C1 segment of cervical spinal cord (tissue), 14 donors: ENCODE measurements at regions not wholly inside any gene's neighbourhood (a gene's known extent, or its start where the extent isn't known, plus 50 kb on each side); places are given as distances from the start of the nearest gene placed in this dataset.
"Not testable (repeated sequence)": the region's sequence is repeated elsewhere in the genome, so short reads cannot be mapped to it uniquely, and the experiment has no call there.

Experiments used
- DNase-seq, 14 donors: peaks; one replicate each; lab custom pipeline; 2025; lab: John Stamatoyannopoulos, UW

DNA sequence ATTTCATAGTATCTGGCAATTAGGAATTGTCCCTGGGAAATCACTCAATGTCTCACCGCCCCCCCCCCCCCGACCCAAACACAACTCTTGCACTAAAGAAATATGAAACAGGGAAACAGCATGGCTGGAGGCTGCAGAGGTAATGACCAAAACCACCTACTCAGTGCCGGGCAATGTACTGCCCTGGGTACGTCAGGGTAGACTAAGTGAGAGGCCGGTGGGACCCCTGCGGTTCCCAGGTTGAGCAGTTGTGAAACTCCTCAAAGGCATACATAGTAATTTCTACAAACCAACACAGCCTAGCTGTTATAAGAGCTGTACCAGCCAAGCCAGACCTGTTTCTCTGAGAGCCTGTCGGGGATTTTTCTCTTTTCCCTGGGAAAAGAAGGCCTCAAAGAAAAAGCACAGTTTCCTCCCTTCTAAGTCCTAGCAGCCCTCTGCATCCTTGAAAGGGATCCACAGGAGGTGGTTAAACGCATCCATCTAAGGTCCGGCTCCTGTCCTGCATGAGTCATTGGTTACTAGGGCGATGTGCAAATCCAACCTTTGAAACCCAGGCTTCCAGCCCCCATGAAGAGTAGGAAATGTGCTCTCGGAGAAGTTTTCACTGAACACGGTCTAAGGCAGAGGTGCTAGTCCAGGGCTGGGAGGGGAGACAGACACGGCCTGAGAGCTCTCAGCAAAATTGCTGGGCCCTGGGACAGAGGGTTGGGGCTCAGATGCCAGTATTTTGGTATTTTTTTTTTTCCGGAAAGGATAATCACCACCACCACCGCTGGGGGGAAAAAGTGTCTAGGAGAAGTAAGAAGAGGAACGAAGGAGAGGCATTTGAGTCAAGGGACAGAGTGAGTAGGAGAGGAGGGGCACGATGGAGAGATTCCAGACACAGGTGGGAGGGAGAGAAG is 172.8 kb downstream of the ATP6V0E2 start:
- peak in 1 of 14 donors; percentile 8 for DNase-seq

DNA sequence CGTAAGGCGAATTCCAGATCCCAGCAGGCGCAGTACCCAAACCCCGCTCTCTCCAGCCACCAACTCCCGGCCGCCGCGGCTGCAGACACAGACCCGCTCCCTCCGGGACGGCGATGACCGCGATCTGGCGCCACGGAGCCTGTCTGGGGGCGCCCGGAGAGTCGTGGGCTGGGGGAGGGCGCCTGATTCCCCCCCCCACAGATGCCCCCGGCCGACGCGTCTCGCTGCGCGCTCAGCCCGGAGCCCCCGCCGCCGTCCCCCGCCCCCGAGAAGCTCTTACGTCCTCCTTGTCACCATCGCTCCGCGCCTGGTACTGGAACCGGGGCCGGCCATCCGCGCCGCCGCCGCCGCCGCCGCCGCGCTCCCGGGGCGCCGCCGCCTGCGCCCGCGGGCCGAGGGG is 173.6 kb downstream of the ATP6V0E2 start:
- DNase-seq: peak in 5 of 14 donors; percentile 22 to 62 (median 37)

DNA sequence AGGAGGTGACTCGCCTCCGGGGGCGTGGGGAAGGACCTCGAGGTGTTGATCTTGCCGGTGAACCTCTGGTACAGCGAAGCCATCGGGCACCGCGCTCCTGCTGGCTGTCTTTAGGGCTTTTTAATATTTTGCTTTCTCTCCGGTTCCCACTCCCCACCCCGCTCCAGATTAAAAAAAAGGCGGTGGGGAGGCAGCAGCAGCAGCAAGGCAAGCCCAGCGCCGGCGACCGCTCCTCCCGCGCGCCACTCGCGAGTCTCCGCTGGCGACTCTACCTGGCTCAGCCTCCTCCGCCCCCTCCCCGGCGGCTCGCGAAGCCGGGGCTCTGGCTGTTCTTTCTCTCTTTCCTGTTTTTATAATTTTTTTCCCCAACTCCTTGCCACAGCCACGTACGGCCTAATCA is 174.0 kb downstream of the ATP6V0E2 start:
- DNase-seq: peak in 3 of 14 donors; percentile 22 to 61 (median 49)

DNA sequence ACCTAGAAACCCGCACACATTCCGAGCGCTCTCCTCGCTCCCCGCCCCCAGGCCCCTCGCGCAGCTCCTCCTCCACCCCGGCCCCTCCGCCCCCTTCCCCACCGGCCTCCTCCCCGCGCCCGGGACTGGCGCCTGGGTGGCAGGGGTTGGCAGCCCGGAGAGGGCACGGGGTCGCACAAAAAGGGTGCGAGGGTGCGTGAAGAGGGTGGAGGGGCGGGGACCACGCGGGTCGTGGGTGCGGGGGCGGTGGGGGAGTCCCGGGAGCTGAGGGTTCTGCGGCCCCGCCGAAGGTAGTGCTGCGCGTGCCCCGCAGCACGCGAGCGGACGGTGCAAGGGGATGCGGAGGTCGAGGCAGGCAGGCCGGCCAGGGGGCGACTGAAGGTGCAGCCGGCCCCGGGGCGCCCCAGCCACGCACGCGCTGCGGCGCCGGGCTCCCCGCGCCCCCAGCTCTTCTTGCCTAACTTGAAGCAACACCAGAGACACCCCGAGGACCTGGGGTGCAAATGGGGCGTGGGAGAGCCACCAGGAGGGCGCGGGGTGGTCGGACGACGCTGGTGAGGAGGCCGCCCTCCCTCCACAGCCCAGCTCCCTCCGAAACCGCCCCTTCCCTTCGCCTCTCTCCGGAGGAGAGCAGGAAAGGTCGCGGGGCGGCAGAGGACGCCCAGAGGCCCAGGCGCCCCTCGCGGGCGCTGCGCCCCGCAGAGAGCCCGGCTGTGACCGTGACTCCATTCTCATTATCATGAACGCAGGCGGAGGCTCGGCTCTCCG is 174.7 kb downstream of the ATP6V0E2 start:
- peak in 3 of 14 donors; percentile 23 to 30 (median 26) for DNase-seq

DNA sequence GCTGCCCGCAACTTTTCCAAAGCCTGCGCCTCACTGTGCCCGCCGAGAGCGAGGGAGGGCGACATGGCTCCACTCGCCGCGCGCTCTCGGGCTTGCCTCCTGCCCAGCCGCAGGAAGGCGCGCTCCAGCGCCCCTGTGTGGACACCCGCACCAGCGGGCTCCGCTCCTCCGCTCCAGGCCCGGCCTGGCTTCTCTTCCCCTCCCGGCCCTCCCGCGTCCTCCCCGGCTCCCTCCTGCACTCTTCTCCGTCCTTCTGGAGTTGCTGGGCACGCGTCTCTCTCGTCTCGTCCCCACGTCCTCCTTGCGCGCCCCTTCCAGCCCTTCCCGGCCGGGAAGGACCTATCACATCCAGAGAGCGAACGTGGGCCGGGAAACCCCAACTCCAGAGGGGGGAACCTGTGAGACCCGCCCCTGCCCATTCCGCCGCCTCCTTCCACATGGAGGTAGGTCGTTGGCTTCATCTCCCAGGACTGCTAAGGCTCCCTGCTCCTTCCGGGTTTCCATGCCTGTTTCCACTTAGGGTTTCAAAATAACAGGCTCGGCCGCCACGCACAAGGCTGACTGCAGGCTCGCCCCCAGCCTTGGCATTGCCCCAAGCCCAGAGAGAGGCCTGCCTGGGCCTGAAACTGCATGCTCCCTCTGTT is 175.4 kb downstream of the ATP6V0E2 start:
- peak in 8 of 14 donors; percentile 24 to 80 (median 48) for DNase-seq

DNA sequence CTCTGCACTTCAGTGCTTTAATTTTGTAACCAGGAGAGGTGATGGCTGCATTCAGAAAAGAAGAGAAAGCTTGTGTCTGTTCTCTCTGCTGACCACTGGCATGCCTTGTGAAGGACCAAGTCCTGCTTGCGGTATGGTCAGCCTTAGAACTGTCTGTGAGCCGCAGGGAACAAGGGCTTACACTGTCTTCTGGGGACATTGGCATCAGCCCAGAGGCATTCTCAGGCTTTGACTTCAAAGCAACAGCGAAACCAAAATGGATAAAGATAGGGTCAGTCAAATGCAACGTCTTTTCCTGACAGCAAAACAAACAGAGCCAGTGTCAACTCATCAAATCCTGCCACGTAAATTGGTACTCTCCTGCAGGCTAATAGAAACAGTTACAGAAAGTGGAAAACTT is 179.6 kb downstream of the ATP6V0E2 start:
- DNase-seq: not testable (repeated sequence)

DNA sequence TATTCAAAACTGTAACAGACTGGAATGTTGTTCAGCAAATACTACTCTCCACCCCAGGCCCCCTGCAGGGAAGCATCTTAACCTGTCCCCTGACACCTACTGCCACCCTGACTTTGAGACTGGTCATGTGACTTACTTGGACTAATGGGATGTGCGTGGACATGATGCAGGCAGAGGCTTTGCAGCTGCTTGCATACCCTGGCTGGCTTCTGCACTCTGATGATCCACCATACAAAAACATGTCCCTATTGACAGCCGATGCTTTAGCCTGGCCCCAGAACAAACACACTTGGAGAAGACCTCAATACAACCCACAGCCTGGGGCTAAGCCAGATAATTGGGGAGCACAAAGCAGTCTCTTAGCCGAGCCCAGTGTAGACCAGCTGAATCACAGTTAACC is 180.5 kb downstream of the ATP6V0E2 start:
- DNase-seq: not testable (repeated sequence)

DNA sequence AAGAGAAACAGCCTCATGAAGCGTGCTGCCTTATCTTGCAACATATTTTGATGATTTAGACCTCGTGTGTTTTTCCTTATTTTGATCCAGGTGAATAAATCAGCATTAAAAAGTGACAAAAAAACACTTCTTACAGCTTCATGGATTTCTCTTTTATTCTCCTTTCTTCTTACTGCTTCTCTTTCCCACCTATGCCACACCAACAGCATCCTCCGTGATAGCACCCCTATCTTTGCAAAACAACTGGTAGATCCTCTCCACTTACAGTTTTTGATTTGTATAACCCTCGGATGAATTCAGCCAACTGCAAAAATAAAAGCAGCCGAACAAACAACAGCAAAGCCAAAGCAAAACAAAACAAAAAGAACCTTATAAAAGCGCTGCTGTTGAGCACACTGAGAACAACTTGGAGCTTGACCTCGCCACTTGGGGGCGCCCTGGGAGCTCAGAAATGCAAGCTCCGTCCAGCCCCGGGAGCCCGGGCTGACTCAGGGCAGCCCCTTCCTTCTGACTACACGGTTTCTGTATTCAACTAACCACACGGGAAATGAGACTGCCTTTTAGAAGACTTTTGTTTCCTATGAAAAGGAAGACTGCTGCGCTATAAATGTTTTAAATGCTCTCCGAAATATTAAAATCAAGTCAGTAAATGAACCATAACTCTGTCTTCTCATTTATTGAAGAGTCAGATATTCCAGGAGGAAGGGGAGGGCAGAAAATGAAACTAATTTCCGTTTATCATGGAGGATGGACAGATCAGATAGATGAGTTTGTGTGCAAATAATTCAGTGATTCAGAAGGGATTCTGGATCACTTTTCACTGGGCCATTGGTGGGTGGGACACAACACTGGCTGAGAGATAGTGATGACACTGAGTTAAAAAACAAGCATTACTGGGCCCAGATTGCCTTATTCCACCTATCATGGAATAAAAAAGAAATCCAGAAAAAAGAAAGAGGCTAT is 186.8 kb downstream of the ATP6V0E2 start:
- not testable (repeated sequence) for DNase-seq

DNA sequence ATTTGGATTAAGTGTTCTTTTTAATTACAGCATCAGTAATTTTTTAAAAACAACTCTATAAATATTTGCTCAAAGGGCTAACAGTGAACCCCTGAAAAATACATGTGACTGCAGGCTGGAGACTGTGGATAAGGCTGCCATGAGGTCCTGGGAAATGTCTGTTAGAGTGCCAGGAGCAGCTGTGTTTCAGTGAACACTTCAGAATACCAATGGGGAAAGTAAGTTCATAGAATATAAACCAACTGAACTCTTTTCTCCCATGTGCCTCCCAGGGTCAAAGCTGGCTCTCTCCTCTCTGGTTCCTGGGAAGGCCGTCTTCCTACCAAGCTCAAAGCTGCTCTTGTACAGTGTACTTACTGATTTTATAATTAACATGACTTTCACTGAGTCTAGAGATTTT is 189.4 kb downstream of the ATP6V0E2 start:
- not testable (repeated sequence) for DNase-seq

DNA sequence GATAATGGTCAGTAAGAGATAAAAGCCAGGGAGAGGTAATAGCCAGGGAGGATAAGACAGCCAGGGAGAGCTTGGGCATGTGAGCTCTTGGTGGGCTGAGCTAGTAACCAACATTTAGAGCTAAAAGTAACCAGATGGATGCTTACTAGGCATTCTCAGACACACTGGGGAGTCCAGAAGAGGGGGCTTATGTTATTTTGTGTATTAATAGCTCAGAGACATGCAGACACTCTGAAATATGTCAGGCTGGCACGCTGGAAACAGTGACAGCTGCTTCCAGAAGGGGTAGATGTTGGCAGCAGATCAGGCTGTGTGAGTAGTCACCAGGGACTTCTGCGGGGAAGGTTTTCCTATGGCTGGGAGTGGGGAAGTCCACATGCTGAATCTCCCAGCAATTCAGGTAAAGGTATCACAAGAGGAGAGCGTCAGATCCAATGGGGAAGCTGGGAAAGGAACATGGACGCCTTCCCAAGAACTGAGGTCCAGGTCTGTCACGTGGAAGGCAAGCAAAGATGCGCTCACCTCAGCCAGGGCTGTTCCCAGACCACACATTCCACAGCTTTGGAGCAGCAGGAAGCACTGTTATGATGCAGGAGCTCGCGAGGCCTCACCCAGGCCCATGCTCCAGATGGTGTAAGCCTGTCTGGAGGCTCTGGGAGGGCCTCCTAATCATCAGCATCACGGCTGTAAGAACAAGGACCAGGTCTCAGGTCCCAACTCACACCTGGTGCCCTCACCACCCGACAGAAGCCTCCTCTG is 196.0 kb downstream of the ATP6V0E2 start:
- peak in 1 of 14 donors; percentile 68 for DNase-seq

DNA sequence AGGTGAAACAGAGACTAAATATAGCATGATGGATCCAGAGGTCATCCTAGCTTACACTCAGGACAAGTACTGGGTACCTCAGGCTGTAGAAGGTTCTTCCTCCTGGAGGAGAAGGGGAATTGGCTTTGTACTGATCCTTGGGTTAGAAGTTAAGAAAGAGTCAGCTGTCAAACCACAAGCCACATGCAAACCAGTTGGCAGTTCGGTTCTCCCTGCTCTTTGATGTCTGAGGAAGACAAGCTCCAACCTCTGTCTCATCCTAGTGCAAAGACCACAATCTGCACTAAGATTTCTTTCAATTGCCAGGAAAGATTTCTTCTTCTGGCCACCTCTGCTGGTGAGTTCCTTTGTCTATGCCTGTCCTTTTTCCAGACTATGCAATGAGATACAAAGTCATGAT is 203.8 kb downstream of the ATP6V0E2 start:
- DNase-seq: not testable (repeated sequence)

DNA sequence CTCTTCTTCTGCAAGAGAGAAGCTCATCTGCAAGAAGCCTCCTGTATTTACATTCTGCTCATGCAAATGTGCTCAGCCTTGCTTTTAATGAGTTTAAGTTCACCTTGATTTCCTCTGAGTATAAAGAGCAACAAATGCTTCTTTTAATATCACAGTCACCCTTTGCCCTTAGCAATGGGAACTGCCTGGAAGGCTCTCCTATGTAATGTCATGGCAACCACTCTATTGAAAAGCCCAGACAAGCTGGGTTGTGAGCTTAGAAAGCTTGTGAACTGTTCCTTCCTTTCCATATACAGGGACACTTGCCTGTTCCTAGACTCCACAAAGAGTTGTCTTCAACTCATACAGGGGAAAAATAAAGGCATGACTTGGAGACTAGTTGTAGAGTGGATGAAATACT is 208.1 kb downstream of the ATP6V0E2 start:
- DNase-seq: not testable (repeated sequence)

DNA sequence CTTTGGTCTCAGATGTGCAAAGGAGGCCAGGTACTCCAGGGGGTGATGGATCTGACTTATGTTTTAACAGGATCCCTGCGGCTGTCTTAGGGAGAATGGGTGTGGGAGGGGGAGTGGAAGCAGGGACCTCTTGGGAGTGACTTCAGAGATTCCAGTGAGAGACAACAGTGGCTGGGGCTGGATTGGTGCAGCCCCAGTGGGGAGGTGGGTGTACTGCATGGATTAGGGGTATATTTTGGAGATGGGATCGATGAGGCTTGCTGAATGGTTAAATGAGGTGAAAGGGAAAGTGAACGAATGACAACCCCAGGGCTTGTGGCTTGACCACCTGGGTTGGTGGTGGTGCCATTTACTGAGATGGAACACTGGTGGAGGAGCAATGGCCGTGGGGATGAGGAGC is 211.0 kb downstream of the ATP6V0E2 start:
- DNase-seq: not testable (repeated sequence)

DNA sequence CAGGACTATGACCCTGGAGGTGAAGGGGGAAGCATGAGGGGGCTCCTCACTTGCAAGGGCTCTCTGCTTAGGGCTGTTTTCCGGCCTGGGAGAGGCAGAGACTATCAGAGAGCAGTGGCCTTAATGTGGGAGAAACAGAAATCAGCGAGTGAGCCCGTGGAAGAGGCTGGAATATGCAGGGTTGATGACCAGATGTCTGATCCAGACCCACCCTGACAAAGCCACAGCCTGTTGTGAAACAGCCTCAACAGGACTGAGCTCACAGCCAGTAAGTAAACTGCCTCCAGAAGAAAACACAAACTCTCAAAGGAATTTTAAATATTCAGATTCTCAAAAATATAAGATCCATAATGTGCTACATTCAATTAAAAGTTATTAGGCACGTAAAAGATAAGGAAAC is 213.7 kb downstream of the ATP6V0E2 start:
- DNase-seq: not testable (repeated sequence)

DNA sequence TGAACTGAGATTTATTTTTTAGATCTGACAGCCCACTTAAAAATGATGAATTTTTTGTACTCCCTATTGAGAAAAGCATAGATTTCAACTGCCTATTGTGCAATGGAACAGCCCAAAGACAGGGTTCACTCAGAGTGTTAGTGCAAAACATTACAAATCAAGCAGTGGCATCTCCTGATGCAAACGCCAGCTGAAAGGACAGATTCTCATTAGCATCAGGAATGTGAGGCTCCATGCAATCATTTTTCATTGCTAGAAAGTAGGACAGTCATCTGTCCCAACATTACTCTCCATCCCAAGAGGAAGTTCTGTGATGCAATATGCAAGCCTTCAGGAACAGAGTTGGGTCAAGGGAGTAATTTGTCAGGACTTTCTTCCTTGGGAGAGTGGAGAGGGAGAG is 215.4 kb downstream of the ATP6V0E2 start:
- DNase-seq: not testable (repeated sequence)

DNA sequence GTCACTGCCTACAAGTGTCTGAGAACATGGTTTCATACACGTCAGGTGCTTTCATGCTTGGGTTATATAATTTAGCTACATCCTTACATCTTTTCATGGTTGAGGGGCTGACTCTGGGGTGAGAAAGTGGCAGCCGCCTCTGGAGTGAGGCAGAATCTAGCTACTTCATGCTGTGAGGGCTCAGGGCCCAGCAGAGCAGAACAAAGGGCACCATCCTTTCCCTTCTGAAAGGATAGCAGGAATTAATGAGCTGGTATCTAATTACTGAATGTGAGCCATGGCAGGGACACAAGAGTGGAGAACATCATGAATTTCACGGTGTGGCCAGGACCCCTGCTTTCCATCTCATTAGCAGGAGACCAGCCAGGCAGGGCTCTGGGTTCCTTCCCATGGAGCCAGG is 217.0 kb downstream of the ATP6V0E2 start:
- peak in 1 of 14 donors; percentile 78 for DNase-seq

DNA sequence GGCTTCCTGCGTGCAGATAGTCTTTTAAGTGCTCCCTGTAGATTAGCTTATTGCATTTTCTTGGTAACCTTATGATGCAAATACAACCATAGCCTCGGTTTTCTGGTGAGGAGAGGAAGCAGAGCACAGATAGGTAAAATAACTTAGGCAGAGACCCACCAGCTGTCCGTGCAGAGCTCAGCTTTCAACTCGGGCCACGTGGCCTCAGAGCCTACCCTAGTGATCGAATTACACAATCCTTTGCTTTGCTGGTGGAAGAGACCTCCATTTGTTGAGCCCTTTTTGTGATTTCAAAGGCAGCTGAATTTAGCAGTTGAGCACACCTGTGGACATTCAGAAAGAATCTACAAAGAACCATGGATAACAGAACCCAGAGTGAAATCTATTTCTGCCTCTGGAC is 220.1 kb downstream of the ATP6V0E2 start:
- DNase-seq: not testable (repeated sequence)

DNA sequence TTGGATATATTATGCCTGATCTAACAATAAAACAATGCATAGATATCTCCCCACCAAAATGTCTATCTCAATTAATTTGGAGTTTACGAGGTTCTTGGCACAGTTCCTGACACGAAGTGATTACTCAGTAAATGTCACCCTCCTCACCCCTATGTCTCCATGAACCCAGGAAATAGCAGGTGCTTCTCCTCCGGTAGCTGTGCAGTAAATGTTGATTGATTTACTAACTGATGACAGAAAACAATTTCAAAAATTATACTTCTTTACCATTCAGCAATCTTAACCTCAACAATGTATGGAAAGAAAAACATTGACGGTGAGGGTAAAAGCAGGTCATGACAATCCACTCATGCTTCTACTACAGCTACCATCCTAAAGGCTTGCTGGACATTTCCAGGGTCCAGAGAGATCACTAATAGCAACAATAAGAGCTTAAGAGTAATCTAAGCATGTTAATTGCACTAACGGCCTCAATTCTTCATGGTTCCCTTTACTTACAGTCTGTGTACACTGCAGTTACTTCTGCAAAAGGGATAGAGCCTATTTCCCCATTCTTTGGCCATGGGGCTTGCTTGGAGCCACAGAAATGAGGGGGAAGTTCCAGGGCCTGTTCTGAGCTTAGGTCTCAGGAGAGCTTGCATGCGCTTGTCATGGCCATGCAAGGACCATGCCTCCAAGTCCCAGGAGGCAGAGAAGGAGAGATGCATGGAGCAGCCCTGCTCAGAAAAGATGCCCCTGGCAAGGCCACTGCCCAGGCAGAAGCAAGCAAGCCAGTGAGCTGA is 222.6 kb downstream of the ATP6V0E2 start:
- DNase-seq: not testable (repeated sequence)

DNA sequence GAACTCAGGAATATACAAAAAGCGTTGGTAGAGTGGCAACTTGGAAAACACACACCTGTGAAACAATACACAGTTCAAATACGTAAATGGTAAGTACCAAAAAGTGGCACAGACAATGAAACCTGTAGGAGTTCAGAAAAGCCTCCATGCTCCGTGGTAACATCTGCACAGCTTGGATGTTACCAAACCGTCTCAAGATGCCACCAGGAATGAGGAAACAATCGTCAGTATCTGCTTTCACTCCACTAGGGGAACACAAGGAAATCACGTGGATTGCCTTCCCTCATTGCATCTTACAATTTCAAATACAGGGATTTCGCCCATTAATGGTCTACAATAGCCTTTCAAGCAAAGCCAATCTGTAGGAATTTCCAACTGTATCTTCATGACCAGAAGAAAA is 224.6 kb upstream of the LRRC61 start:
- not testable (repeated sequence) for DNase-seq
